HG03520 (cell line): ENCODE measurements at regions not wholly inside any gene's neighbourhood (a gene's known extent, or its start where the extent isn't known, plus 50 kb on each side); places are given as distances from the start of the nearest gene placed in this dataset.

Experiments used
- ATAC-seq: cut with Tn5 transposase; IDR thresholded peaks from one replicate; pipeline ENCODE4 v1.9.1; 2021; ENCODE audit warnings: mild to moderate bottlenecking, moderate library complexity; ENCODE audit not compliant: unreplicated experiment

DNA sequence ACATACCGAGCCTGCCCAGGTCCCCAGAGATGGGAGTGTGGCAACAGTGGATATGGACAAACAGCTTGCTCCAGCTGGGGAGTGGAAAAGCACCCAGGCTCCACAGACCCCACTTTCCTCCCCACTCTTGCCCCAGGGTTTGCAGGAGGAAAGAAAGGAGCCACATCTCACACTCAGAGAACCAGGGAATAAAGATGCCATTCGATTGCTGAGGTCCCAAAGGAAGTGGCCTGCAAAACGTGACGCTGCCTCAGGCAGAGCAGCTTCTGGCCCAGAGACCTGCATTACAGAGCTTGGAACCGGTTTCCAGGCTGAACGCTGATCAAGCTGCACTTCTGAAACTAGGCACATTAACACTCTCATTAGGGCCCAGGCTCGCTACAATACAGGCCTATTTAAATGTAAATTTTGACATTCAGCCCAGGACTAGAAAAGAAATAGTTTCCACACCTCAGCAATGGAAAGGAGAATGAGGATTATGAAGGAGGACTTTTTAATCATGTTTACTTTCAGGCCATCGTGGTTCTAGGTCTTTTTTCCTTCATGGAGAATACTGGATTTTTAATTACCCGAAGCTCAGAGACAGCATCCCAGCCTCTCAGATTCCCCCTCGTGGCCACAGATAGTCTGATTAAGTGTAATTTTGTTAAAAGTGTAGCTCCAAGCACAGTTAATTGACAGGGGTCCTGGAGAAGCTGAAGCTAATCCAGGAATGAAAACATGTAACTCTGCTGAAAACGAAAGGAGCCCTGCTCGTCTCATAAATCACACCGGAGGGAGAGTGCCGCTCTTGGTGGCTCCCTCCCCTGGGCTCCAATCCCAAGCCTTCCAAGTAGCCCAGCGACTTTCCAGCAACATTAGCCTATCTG is 221.3 kb upstream of the RAB6C start:
- ATAC-seq, result no peak

DNA sequence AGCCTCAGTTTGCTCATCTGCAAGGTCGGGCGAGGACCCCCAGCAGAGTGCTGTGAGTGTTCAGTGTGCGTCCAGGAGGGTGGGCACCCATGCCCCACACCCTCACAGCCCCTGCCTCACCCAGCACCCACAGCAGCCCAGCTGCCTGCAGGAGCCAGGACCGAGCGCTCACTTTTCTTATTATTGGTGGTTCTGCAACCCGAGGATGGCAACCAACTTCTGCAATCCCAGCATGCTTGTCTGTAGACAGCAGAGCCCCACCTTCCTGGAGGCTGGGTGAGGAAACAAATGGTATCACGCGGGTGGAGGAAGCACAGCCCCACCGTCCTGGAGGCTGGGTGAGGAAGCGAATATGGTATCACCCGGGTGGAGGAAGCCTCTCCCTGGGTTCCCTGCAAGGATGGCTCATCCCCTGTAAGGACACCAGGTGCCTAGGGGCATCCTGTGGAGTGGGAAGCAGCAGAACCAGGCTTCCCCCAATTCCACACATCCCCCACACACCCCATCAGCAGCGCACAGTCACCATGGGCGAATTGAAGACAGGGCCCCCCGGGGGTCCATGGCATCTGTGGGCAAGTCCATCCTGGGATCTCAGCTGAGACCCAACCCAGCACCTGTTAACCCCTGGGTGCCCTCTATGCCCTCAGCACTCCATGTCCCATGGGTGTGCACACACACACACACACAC is 220.5 kb upstream of the RAB6C start:
- no peak for ATAC-seq

- no peak for ATAC-seq
These were observed 219.9 kb upstream of the RAB6C start for GRCh38 chr2:129759472-129760010.

DNA sequence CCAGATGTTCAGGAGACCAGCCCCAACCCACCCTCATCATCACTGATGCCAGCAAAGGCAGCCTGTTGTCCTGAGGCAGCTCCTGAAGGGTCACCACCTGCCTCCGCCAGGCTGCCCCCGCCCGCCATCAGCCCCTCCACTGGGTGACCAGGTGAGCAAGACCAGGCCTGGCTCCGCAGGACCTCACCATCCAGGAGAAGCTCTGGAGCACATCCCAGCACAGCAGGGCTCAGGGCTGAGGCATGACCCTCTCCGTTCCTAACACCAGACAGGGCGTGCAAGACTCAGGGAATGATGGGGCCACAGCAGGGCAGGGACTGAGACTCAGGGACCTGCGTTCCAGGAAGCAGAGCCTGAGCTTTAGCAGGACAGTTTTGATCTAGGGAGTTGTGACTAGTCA is 218.8 kb upstream of the RAB6C start:
- no peak for ATAC-seq

GRCh38 chr2:129761569-129762021 is 217.9 kb upstream of the RAB6C start:
- no peak for ATAC-seq

DNA sequence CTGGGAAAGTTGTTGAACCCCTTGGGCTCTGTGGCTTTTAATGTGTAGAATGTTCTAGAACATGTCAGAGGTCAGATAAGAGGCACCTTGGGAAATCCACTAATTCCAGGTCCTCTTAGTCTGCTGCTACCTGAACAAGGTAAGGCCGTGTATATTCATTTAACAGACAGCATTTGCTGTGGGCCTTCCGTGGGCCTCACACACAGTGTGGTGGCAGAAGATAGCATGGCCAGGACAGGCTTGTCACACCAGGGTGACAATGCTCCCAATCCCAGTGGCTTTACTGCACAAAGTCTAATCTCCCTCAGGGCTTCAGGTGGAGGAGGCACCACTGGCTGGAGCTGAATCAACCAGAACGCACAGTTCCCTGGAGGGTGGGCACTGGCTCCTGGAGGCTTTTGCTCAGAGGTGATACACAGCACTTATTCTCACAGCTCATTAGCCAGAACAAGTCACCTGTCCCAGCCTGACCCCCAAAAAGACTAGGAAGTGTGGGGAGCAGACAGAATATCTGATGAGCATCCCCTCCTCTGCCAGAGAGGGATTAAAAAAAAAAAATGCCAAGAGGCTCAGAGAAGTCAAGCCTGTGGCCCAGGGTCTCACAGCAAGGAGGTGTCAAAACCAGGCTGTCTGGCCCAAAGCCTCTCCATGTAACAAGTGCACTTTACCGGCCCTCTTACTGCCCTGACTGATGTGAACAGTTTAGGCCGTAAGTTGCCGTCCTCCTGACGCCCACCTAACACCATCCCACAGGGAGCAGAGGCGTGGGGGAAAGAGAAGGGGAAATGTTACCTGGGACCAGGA is 216.9 kb upstream of the RAB6C start:
- no peak for ATAC-seq

GRCh38 chr2:129763190-129763846 is 216.1 kb upstream of the RAB6C start:
- ATAC-seq, result no peak

- ATAC-seq, result no peak
These were observed 215.5 kb upstream of the RAB6C start for GRCh38 chr2:129763966-129764365.

DNA sequence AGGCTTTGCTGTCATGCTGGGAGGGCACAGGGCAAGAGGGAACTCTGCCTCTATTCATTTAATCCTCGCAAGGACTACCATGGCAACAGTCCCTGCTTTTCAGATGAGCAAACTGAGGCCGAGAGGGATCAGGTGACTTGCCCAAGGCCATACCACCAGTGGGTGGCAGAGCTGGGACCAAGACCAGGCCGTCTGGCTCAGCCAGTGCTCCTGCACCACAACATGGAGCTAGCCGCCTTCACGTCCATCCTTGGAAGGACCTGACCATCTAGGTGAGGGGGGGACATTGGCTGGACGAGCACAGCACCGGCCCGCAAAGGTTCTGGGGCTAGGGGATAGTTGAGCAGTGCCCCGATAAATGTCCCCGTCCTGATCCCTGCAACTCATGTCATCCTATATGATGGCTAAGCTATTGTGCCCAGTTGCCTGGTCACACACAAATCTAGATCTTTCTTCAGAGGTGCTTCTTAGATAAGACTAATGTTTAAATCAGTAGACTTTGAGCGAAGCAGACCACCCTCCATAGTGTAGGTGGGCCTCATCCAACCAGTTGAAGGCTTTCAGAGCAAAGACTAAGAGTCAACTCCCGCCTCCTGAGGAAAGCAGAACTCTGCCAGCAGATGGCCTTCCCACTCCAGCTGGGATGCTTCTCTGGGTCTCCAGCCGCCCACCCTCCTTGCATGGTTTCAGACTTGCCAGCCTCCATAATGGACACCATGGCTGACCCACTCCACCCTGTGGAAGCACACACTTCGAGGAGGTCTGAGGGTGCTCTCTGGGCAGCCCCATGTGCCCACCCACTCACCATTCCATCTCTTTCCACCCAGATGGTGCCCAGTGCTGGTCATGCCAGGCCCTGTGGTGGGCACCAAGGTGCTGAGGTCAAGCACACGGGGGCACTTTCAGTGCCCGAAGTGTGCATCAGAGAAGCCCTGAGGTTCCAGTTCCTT is 214.8 kb upstream of the RAB6C start:
- ATAC-seq, result no peak

GRCh38 chr2:129765326-129765677 is 214.2 kb upstream of the RAB6C start:
- no peak for ATAC-seq

DNA sequence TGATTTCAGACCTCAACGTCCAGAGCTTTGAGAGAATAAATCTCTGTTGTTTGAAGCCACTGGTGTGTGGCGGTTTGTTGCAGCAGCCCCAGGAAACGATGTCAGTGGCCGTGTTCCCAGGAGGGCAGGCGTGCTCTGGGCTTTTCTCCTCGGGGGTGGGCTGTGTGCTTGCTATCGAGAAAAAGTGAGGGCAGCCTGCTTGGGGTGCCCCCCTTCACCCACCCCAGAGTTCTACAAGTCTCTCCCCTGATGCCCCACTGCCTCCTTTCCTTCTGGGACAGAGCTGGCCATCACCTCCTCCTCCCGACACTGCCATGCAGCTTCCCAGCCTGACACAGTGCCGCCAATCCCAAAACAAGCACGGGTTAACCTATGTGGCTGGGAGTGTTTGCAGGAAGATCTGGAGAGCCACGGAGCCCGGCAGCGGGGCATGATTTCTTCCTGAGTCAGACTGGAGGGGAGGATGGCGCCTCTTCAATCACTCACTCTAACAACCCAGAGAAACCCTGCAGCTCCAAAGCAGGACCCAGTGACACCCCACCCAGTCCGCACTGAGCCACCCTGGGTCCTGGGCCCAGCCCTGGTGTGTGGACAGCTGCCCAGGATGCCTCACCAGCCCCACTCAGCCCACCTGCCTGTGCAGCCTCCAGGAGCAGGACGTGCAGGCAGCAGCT is 213.7 kb upstream of the RAB6C start:
- no peak for ATAC-seq

DNA sequence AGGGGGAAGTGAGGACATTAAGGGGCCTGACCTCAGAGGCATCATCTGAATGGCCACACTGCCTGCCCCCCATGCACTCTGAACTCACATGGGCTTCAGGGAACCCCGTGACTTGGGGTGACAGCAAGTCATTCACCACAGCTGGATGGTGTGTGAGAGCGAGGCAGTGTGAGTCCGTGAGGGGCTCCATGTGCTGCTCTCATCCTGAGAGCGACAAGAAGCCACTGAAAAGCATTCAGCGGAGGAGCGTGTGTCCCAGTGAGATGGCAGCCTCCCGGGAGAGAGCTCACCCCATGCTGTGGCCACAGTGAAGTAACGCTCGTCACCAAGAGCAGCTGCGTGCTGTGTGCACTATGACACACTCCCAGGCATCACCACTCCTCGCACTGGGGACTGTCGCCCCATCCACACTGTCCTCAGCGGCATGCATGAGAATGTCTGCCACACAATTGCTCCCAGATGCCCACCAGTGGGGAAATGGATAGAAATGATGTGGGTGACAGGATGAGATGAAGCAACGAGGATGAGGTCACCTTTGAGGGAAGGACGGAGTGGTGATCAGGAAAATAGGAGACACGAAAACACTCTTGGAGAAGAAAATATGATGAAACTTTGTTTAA is 213.0 kb upstream of the RAB6C start:
- no peak for ATAC-seq

DNA sequence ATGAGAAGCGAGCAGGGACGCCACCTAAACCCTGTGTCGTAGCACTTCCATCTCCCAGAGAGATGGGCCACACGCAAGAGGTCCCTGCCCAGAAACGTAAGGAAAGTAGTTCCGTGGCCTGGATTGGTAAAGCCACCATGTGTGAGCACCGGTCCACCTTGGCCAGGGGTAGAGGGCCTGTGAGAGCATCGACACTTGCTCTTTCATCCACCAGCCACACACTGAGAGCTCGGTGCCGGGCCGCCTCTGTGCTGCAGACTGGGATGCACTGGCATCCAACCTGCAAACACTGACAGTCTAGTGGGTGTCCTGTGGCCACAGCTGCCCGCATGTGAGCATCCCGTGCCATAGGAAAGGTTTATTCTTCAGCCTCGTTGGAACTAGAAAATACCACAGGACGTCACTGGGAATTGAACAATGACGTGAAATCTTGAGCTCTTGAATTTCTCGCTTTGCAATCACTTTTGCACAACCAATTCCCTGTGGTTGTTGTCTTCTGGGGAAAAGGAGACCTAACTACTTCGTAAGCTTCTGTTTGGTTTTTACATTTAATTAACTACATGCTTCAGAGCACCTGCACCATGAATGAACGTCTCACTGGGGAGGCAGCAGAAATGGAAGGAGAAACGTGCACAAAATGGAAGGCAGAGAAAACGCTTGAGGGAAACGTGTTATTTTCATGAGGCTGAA is 212.0 kb upstream of the RAB6C start:
- no peak for ATAC-seq

GRCh38 chr2:129768036-129768386 is 211.5 kb upstream of the RAB6C start:
- no peak for ATAC-seq

DNA sequence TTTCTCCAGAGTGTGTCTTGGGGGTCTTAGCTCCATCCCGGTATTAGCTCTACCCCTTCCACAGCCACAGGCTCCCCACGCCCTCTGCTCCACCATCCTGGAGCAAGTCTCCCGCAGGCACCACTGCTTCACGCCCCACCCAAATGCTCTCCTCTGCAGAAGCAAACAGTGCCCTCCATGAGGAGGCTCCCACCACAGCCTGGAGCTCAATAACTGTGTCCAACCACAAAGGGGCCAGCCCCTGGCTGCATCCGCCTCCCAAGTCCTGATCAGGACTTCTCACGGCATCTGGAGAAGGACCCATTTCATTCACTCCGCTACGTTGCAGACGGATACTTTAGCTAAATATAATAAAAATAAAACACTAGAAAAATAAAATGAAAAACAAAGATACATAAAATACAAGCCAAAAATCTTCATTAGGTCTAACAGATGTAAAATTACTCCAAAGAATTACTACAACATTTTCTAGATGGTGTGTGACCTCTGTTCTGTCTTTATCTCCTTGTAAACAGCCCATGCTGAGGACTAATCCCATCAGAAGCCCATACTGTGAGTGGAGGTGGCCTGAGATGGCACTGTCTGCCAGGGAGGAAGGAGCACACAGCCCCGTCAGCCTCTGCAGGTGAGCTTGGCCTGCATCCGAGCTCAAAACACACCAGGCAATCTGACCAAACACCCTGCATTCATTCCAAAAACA is 210.8 kb upstream of the RAB6C start:
- ATAC-seq, result no peak

DNA sequence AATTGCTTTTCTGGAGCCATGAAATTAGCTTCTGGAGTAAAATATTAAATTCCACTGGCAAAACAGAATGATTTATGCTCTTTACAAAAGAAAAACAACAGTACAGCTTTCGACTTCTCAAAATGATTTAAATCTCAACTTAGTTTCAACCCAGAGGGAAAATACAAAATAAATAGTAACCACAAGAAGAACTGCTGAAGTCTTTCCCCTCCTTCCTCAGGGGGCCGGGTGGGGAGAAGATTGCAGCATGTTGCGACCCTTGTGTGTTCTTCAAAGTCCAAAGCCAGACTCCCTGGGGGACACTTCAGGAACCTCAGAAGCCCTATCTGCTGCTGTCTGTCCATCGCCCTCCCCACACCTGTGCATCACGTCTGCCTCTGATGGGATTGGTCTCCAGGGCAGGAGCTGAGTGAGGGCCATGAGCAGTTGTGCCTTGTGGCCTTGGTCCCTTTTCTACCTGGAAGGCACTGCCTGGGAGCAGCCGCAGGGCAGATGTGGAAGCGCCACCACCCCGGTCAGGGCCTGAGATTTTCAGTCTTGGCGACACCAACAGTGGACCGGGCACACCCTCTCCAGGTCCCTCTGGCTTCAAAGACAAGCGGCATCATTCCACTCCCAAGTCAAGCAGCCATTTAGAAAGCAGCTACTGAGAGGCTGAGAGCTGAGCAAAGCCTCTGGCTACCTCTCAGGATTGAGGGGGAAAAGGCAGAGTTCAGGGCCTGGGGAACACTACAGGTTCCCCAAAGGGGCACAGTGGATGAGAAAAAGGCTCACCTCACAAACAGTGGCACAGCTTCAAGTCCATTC is 210.1 kb upstream of the RAB6C start:
- ATAC-seq, result no peak
